AG10803 (cell line): ENCODE measurements at regions not wholly inside any gene's neighbourhood (a gene's known extent, or its start where the extent isn't known, plus 50 kb on each side); places are given as distances from the start of the nearest gene placed in this dataset.

Experiments used
- DNase-seq: peaks from one replicate; pipeline ENCODE4 v3.0.0; 2010; ENCODE audit warnings: low read depth
- H3K4me3 ChIP-seq: 2 replicates; pipeline ENCODE4 v1.5.1; 2011; ENCODE audit warnings: mild to moderate bottlenecking, low read length, control low read depth
- TF ChIP-seq, protein P1 (sequence below): conservative IDR thresholded peaks from 2 replicates; pipeline ENCODE4 v1.5.1; 2011; ENCODE audit warnings: mild to moderate bottlenecking, low read length, control low read depth, inconsistent platforms

DNA sequence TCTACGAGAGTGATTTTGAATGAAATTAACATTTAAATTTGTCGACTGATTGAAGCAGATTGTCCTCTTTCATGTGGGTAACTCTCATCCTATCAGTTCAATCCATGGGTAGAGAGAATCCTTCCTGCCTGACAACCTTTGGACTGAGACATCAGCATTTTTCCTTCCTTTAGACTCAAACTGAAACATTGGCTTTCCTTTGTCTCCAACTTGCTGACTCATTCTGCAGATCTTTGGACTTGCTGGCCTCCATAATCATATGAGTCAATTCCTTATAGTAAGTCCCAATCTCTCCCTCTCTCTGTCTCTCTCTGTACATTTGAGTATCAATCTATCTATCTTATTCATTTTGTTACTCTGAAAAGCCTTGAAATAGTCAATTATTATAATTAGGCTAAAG is 416.7 kb downstream of the LRRIQ3 start:
- no peak overlapping the region for H3K4me3 ChIP-seq
- TF ChIP-seq, protein P1, sequence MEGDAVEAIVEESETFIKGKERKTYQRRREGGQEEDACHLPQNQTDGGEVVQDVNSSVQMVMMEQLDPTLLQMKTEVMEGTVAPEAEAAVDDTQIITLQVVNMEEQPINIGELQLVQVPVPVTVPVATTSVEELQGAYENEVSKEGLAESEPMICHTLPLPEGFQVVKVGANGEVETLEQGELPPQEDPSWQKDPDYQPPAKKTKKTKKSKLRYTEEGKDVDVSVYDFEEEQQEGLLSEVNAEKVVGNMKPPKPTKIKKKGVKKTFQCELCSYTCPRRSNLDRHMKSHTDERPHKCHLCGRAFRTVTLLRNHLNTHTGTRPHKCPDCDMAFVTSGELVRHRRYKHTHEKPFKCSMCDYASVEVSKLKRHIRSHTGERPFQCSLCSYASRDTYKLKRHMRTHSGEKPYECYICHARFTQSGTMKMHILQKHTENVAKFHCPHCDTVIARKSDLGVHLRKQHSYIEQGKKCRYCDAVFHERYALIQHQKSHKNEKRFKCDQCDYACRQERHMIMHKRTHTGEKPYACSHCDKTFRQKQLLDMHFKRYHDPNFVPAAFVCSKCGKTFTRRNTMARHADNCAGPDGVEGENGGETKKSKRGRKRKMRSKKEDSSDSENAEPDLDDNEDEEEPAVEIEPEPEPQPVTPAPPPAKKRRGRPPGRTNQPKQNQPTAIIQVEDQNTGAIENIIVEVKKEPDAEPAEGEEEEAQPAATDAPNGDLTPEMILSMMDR, result no peak
- peak; percentile 15 for DNase-seq

GRCh38 chr1:73778471-73778870 is 419.5 kb downstream of the LRRIQ3 start:
- no peak overlapping the region for H3K4me3 ChIP-seq
- TF ChIP-seq, protein P1, result no peak
- no peak for DNase-seq

DNA sequence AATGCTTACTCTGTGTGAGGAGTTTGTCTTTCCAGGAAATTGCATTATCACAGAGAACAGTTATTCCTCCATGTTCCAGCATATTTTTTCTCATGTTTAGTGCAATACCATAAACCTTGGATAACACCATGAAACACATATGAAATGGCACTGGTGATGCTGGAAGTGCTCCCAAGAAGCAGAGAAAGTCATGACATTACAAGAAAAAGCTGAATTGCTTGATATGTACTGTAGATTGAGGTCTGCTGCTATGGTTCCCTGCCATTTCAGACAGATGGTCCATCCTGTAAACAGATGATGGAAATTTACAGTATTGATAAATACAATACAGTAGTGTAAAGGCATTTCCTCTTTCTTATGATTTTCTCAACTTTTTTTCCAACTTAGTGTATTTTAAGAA is 422.1 kb downstream of the LRRIQ3 start:
- no peak overlapping the region for H3K4me3 ChIP-seq
- no peak for DNase-seq
- TF ChIP-seq, protein P1, result no peak

- no peak for DNase-seq
- TF ChIP-seq, protein P1, result no peak
- H3K4me3 ChIP-seq, result no peak overlapping the region
Measured at GRCh38 chr1:73772941-73773340, 425.0 kb downstream of the LRRIQ3 start.

DNA sequence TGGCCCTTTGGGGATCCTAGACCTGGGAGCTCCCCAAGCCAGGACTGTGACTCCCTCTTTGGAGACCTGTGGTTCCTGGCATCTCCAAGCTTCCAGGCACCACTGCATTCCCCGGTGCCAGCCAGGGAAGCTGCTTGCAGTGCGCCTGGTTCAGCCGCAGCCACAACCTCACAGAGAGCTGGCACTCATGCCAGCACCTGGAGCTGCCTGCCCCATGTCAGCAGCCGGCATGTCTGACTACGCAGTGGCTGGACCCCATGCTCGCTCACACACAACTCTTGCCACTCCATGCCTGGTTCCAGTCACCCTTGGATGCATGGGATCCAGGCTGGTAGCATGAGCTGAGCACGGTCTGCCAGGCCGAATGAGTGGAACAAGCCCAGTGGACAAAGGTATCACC is 426.6 kb downstream of the LRRIQ3 start:
- TF ChIP-seq, protein P1, result no peak
- H3K4me3 ChIP-seq, result no peak overlapping the region
- no peak for DNase-seq

DNA sequence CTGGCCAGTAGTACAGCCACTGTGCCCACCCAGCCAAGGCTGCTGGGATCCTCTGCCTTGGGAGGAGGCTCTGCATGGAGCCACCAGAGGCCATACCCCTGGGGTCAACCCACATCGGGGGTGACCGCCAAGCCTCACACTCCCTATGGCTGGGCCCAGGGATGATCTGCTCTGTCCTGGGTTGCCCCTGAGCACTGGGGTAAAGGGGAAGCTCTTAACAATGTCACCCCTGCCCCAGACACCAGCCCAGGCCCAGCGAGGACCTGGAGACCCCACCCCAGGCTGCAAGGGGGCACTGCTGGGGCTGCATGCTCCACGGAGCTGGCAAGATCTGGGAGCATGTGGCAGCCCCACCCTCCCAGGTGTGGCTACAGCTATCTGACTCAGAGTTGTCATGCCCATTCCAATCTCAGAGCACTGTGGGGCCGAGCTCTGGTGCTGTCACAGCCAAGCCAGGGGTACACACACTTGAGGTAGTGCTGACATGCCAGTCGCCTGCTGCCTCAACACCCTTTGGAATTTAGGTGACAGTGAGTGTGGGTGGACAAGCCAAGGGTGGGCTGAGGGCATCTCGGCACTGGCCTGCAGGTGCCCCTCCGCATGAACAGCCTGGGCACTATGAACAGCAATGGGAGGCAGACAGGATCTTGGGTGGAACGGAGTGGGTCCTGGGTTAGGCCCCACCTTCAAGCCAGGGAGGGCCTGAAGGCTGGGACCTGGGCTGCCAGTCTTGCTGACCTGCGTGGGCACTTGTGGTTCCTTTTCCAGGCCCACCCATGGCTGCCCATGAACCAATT is 427.7 kb downstream of the LRRIQ3 start:
- no peak for DNase-seq
- no peak overlapping the region for H3K4me3 ChIP-seq
- TF ChIP-seq, protein P1, result no peak

- TF ChIP-seq, protein P1, result no peak
- no peak for DNase-seq
- H3K4me3 ChIP-seq, result no peak overlapping the region
Measured at GRCh38 chr1:73766786-73767348, 431.1 kb downstream of the LRRIQ3 start.
